Activated T-cell treated with anti-CD3 and anti-CD28 coated beads, Interleukin-2, amount 50 U/mL, for 24 hours (primary cell): ENCODE measurements at regions not wholly inside any gene's neighbourhood (a gene's known extent, or its start where the extent isn't known, plus 50 kb on each side); places are given as distances from the start of the nearest gene placed in this dataset.

ENCODE experiments used
- DNase-seq: peaks from one replicate; pipeline ENCODE4 v3.0.0-alpha.2; 2020
- H3K27ac Mint-ChIP-seq: 2 replicates; pipeline ENCODE4 v1.8.0; 2020; ENCODE audit warnings: mild to moderate bottlenecking, mixed read lengths
- H3K27me3 Mint-ChIP-seq: 2 replicates; pipeline ENCODE4 v1.8.0; 2020; ENCODE audit warnings: mixed read lengths
- H3K36me3 Mint-ChIP-seq: 2 replicates; pipeline ENCODE4 v1.8.0; 2020; ENCODE audit warnings: low read depth, mixed read lengths
- H3K4me1 Mint-ChIP-seq: 2 replicates; pipeline ENCODE4 v1.8.0; 2020; ENCODE audit warnings: low read depth, mixed read lengths
- H3K4me3 Mint-ChIP-seq: 2 replicates; pipeline ENCODE4 v1.8.0; 2020; ENCODE audit warnings: mild to moderate bottlenecking, moderate library complexity, mixed read lengths
- H3K9me3 Mint-ChIP-seq: 2 replicates; pipeline ENCODE4 v1.8.0; 2020; ENCODE audit warnings: mixed read lengths

DNA sequence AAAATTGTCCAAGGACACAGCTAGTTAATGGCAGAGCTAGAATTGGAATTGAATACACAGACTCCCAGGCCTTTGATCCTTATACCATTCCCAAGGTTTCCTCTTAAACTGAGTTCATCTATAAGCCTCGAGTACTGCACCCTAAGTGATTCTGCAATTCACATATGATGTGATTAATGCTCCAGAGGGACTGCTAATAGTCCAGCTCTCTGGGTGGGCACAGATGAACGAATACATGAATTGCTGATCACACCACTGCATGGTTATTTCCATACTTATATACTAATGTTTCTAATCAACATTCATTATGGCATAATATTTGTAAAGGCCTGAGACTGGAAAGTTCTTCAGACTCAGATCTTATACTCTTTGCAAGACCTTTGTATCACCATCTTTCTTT, 101.8 kb downstream of the NUFIP1 start:
- no peaks in the 10 kb centered on the region for H3K9me3 Mint-ChIP-seq
- no peaks in the 10 kb centered on the region for H3K4me1 Mint-ChIP-seq
- H3K4me3 Mint-ChIP-seq: no peak overlapping the region
- no peak overlapping the region for H3K27ac Mint-ChIP-seq
- DNase-seq: no peak
- H3K36me3 Mint-ChIP-seq: no peaks in the 10 kb centered on the region
- H3K27me3 Mint-ChIP-seq: no peaks in the 10 kb centered on the region

- Mint-ChIP-seq H3K27me3 (no peaks in the 10 kb centered on the region), H3K27ac (no peak overlapping the region), H3K4me1 (no peaks in the 10 kb centered on the region), H3K9me3 (no peaks in the 10 kb centered on the region), H3K4me3 (no peak overlapping the region), H3K36me3 (no peaks in the 10 kb centered on the region)
- no peak for DNase-seq
These were observed 105.1 kb downstream of the NUFIP1 start for GRCh38 chr13:44884076-44884729.

DNA sequence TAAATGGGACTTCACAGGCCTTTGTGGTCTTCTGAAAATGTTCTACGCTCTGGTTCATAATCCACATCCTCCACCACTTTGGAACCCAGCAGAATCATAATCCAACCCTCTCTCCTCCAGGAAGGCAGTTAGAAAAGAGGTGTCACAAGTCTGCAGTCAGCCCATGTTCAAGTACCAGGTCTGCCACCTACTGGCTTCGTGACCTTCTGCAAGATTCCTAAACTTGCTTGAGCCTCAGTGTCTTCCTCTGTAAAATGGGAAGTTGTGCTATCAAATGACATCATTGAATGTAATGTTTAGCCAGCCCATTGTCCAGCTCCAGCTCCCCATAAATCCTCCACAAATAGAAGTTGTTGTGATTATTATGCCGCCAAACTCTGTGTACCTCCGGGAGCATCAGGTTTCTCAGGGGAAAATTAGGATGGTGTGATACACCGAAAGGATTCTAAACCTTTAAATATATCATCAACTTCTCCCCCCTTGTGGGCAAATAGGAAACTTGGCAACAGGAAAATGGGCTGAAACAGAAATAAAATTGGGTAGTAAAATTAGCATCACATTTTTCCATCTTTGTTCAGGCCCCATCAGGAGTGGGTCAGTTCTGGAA, 109.7 kb downstream of the NUFIP1 start:
- no peak for DNase-seq
- Mint-ChIP-seq H3K36me3 (no peaks in the 10 kb centered on the region), H3K27me3 (peaks cover 2% of the 10 kb centered on the region), H3K27ac (no peak overlapping the region), H3K9me3 (peaks cover 5% of the 10 kb centered on the region), H3K4me1 (peaks cover 8% of the 10 kb centered on the region), H3K4me3 (no peak overlapping the region)

GRCh38 chr13:44876782-44877324, 112.4 kb downstream of the NUFIP1 start:
- no peaks in the 10 kb centered on the region for H3K36me3 Mint-ChIP-seq
- peak; percentile 39 for DNase-seq
- H3K27me3 Mint-ChIP-seq: peaks cover 10% of the 10 kb centered on the region
- peaks cover 5% of the 10 kb centered on the region for H3K9me3 Mint-ChIP-seq
- peaks cover 8% of the 10 kb centered on the region for H3K4me1 Mint-ChIP-seq
- no peak overlapping the region for H3K4me3 Mint-ChIP-seq
- H3K27ac Mint-ChIP-seq: no peak overlapping the region

DNA sequence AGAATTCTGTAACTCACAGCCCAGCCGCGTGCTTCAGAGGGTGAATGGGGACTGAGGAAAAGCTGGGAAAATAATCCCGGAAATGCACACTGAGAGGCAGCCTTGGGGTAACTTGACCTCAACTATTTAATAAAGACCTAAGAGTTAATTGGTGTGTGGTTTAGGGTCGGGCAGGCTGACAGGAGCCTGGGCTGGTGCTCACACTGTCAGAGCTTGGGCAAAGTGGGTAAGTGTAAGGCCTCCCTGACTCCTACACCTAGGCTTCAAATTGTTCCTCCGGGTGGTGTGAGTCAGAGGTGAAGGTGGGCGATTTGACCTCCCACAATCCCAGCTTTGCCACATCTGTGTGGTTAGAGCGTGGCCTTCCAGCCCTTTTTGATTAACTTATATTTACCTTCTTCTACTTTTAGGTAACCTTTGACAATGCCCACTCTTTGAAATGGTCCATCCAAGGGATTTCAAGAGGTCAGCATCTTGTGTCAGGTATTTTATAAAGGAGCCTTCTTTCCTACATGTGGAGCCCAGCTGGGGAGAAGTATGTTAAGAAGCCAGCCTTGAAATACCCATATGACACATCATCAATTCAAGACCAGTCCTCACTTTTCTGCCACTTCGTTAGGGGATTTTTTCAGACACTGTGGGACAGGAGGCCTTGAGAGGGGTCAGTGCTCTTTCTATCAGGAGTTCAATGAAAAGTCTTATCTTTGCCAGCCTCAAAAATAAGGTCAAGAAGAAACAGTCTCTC, 114.2 kb downstream of the NUFIP1 start:
- Mint-ChIP-seq H3K9me3 (peaks cover 5% of the 10 kb centered on the region), H3K36me3 (no peaks in the 10 kb centered on the region), H3K4me1 (peaks cover 8% of the 10 kb centered on the region), H3K4me3 (no peak overlapping the region), H3K27ac (no peak overlapping the region), H3K27me3 (peaks cover 19% of the 10 kb centered on the region)
- no peak for DNase-seq

GRCh38 chr13:44874176-44874575, 115.1 kb downstream of the NUFIP1 start:
- DNase-seq: no peak
- Mint-ChIP-seq H3K36me3 (no peaks in the 10 kb centered on the region), H3K27me3 (peaks cover 19% of the 10 kb centered on the region), H3K27ac (no peak overlapping the region), H3K9me3 (peaks cover 5% of the 10 kb centered on the region), H3K4me3 (no peak overlapping the region), H3K4me1 (peaks cover 8% of the 10 kb centered on the region)

GRCh38 chr13:44873461-44873860, 115.8 kb downstream of the NUFIP1 start:
- H3K27me3 Mint-ChIP-seq: peaks cover 19% of the 10 kb centered on the region
- H3K4me1 Mint-ChIP-seq: peaks cover 13% of the 10 kb centered on the region
- H3K27ac Mint-ChIP-seq: no peak overlapping the region
- H3K9me3 Mint-ChIP-seq: peaks cover 5% of the 10 kb centered on the region
- no peak overlapping the region for H3K4me3 Mint-ChIP-seq
- H3K36me3 Mint-ChIP-seq: no peaks in the 10 kb centered on the region
- no peak for DNase-seq

GRCh38 chr13:44872751-44873150, 116.5 kb downstream of the NUFIP1 start:
- no peak overlapping the region for H3K27ac Mint-ChIP-seq
- no peak overlapping the region for H3K4me3 Mint-ChIP-seq
- H3K36me3 Mint-ChIP-seq: no peaks in the 10 kb centered on the region
- DNase-seq: no peak
- H3K9me3 Mint-ChIP-seq: peaks cover 5% of the 10 kb centered on the region
- peaks cover 19% of the 10 kb centered on the region for H3K27me3 Mint-ChIP-seq
- peaks cover 16% of the 10 kb centered on the region for H3K4me1 Mint-ChIP-seq

DNA sequence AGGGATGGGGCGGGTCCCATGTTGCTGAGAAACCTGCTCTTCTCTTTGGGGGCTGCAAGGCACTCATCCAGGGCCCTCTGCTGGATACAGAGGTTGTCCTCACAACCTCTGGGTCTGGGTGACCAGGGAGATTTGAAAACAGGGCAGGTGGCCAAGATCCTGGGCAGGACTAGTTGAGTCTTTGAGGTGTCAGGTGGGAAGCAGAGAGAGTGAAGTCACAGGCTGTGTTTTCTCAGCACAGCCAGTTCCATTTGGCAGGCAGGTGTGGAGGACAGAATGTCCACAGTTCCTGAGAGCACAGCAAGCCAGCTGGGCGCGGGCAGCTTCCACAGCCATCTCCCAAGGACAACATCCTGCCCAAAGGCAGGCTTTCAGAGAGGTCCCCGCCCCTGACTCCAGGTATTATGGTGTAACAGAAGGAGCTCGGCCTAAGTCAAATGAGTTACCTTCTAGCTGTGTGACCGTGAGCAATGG, 118.8 kb downstream of the NUFIP1 start:
- H3K27me3 Mint-ChIP-seq: peaks cover 19% of the 10 kb centered on the region
- peaks cover 16% of the 10 kb centered on the region for H3K4me1 Mint-ChIP-seq
- H3K4me3 Mint-ChIP-seq: no peak overlapping the region
- peaks cover 3% of the 10 kb centered on the region for H3K9me3 Mint-ChIP-seq
- DNase-seq: no peak
- H3K27ac Mint-ChIP-seq: no peak overlapping the region
- no peaks in the 10 kb centered on the region for H3K36me3 Mint-ChIP-seq

GRCh38 chr13:44869167-44869566, 120.1 kb downstream of the NUFIP1 start:
- Mint-ChIP-seq H3K27me3 (peaks cover 19% of the 10 kb centered on the region), H3K4me3 (no peak overlapping the region), H3K36me3 (no peaks in the 10 kb centered on the region), H3K27ac (no peak overlapping the region), H3K4me1 (peaks cover 8% of the 10 kb centered on the region), H3K9me3 (peaks cover 3% of the 10 kb centered on the region)
- no peak for DNase-seq

GRCh38 chr13:44868397-44868796, 120.9 kb downstream of the NUFIP1 start:
- no peak for DNase-seq
- H3K4me1 Mint-ChIP-seq: peaks cover 8% of the 10 kb centered on the region
- no peak overlapping the region for H3K4me3 Mint-ChIP-seq
- peaks cover 19% of the 10 kb centered on the region for H3K27me3 Mint-ChIP-seq
- no peaks in the 10 kb centered on the region for H3K36me3 Mint-ChIP-seq
- H3K27ac Mint-ChIP-seq: no peak overlapping the region
- H3K9me3 Mint-ChIP-seq: peaks cover 3% of the 10 kb centered on the region

GRCh38 chr13:44867825-44868224, 121.4 kb downstream of the NUFIP1 start:
- H3K9me3 Mint-ChIP-seq: peaks cover 3% of the 10 kb centered on the region
- no peak overlapping the region for H3K4me3 Mint-ChIP-seq
- H3K27ac Mint-ChIP-seq: no peak overlapping the region
- peaks cover 19% of the 10 kb centered on the region for H3K27me3 Mint-ChIP-seq
- peaks cover 8% of the 10 kb centered on the region for H3K4me1 Mint-ChIP-seq
- no peak for DNase-seq
- no peaks in the 10 kb centered on the region for H3K36me3 Mint-ChIP-seq

DNA sequence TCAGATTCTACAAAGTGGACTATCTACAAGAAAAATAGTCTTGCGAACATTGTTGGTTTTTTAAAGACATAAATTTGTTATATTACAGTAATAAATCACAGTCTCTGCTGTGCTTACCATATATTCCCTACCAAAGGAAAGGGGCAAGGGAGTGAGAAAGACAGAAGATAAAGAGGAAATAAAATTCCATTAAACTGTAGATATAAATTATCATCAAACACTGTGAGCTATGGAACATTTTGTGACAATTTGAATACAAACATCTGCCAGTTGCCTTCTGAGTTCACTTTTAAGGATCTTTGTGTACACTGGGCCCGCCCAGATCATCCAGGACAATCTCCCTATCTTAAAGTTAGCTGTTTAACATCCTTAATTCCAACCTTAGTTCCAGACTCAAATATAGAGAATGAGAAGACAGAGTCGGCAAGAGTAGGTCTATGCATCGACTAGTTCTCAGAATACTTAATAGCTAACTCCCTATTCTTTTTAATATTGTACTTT, 122.8 kb downstream of the NUFIP1 start:
- Mint-ChIP-seq H3K27me3 (peaks cover 10% of the 10 kb centered on the region), H3K4me1 (peaks cover 8% of the 10 kb centered on the region), H3K9me3 (peaks cover 3% of the 10 kb centered on the region), H3K27ac (no peak overlapping the region), H3K4me3 (no peak overlapping the region), H3K36me3 (no peaks in the 10 kb centered on the region)
- no peak for DNase-seq

- no peaks in the 10 kb centered on the region for H3K36me3 Mint-ChIP-seq
- no peak overlapping the region for H3K4me3 Mint-ChIP-seq
- H3K9me3 Mint-ChIP-seq: peaks cover 3% of the 10 kb centered on the region
- no peak for DNase-seq
- H3K27ac Mint-ChIP-seq: no peak overlapping the region
- H3K27me3 Mint-ChIP-seq: peaks cover 10% of the 10 kb centered on the region
- H3K4me1 Mint-ChIP-seq: peaks cover 8% of the 10 kb centered on the region
These were observed 123.4 kb downstream of the NUFIP1 start for GRCh38 chr13:44865722-44866410.
